Keratinocyte (primary cell): ENCODE measurements at regions not wholly inside any gene's neighbourhood (a gene's known extent, or its start where the extent isn't known, plus 50 kb on each side); places are given as distances from the start of the nearest gene placed in this dataset.

Source experiments
- EZH2 ChIP-seq: IDR thresholded peaks from one replicate; pipeline ENCODE4 v1.6.1; 2012; ENCODE audit warnings: inconsistent platforms, mild to moderate bottlenecking, low read length, moderate library complexity
- TF ChIP-seq, protein P1 (sequence below), 3 experiments: IDR thresholded peaks in 1 of 3; conservative IDR thresholded peaks in 1 of 3; optimal IDR thresholded peaks in 1 of 3; 2 replicates in 2 of 3; 3 replicates in 1 of 3; pipeline versions ENCODE3 to v1.5.1; 2011; ENCODE audit warnings: low read length in 3 of 3, mild to moderate bottlenecking in 3 of 3, moderate library complexity in 2 of 3, control low read depth in 1 of 3, inconsistent platforms in 1 of 3; ENCODE audit not compliant: insufficient read depth in 2 of 3; ENCODE audit errors: extremely low read depth in 1 of 3

DNA sequence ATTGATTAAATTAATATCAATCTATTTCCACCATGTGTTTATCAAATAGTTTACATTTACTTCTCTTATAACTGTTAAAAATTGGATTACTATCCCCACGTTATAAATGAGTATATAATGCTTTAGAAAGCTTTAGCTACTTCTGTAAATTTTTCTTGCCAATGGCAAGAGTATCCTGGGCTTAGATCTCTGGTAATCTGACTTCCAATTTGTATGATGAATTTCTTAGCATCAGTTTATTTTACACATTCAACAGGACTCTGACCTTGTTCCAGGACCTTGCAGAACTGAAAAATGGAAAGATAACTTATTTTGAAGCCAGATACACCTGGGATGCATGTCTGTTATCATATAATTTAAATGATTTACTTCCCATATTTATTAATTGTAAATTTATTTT, 2759.4 kb downstream of the PCDH9 start:
- TF ChIP-seq, protein P1, sequence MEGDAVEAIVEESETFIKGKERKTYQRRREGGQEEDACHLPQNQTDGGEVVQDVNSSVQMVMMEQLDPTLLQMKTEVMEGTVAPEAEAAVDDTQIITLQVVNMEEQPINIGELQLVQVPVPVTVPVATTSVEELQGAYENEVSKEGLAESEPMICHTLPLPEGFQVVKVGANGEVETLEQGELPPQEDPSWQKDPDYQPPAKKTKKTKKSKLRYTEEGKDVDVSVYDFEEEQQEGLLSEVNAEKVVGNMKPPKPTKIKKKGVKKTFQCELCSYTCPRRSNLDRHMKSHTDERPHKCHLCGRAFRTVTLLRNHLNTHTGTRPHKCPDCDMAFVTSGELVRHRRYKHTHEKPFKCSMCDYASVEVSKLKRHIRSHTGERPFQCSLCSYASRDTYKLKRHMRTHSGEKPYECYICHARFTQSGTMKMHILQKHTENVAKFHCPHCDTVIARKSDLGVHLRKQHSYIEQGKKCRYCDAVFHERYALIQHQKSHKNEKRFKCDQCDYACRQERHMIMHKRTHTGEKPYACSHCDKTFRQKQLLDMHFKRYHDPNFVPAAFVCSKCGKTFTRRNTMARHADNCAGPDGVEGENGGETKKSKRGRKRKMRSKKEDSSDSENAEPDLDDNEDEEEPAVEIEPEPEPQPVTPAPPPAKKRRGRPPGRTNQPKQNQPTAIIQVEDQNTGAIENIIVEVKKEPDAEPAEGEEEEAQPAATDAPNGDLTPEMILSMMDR (optimal IDR thresholded peaks at IDR 0.05 in 1 of 3, IDR thresholded peaks at IDR 0.05 in 1 of 3, conservative IDR thresholded peaks at IDR 0.05 in 1 of 3; ENCODE audit: extremely low read depth in 1 of 3, insufficient read depth in 2 of 3, low read length in 3 of 3), result no peak
- no peak for TF ChIP-seq EZH2
